Fibroblast of lung (primary cell): ENCODE measurements at regions not wholly inside any gene's neighbourhood (a gene's known extent, or its start where the extent isn't known, plus 50 kb on each side); places are given as distances from the start of the nearest gene placed in this dataset.

Experiments used
- DNase-seq, 2 donors: peaks; one replicate each; pipeline versions ENCODE4 v3.0.0 to v3.0.0-alpha.2; 2010; ENCODE audit warnings: low read depth in 2 of 2
- H2AFZ ChIP-seq: 2 replicates; pipeline ENCODE4 v1.5.1; 2012; ENCODE audit warnings: low read length, control low read depth, inconsistent platforms
- H3K27ac ChIP-seq: 2 replicates; pipeline ENCODE4 v1.5.1; 2011; ENCODE audit warnings: low read length, control low read depth; ENCODE audit not compliant: insufficient read depth
- H3K27me3 ChIP-seq: 2 replicates; pipeline ENCODE4 v1.5.1; 2011; ENCODE audit warnings: mild to moderate bottlenecking, low read length; ENCODE audit not compliant: control insufficient read depth, insufficient read depth
- H3K36me3 ChIP-seq: 2 replicates; pipeline ENCODE4 v1.5.1; 2011; ENCODE audit warnings: low read length; ENCODE audit not compliant: control insufficient read depth, insufficient read depth
- H3K4me1 ChIP-seq: 2 replicates; pipeline ENCODE4 v1.5.1; 2011; ENCODE audit warnings: low read length; ENCODE audit not compliant: control insufficient read depth, insufficient read depth; ENCODE audit errors: extremely low read depth
- H3K4me2 ChIP-seq: 2 replicates; pipeline ENCODE4 v1.5.1; 2011; ENCODE audit warnings: low read length, control low read depth; ENCODE audit not compliant: insufficient read depth; ENCODE audit errors: extremely low read depth
- H3K4me3 ChIP-seq, 4 experiments: fragments of 200-600 bp in 1 of 4; sonication (generic) in 1 of 4; replicated peaks in 1 of 4; 2 replicates each; pipeline ENCODE4 v1.5.1; 2011 to 2016; ENCODE audit warnings: low read length in 4 of 4, low read depth in 3 of 4, mild to moderate bottlenecking in 3 of 4, control low read depth in 2 of 4, inconsistent platforms in 1 of 4, mixed read lengths in 1 of 4; ENCODE audit not compliant: insufficient read depth in 1 of 4; ENCODE audit errors: control extremely low read depth in 1 of 4
- H3K79me2 ChIP-seq: 2 replicates; pipeline ENCODE4 v1.5.1; 2012; ENCODE audit warnings: mild to moderate bottlenecking, low read length, inconsistent platforms; ENCODE audit not compliant: control insufficient read depth, insufficient read depth
- H3K9ac ChIP-seq: 2 replicates; pipeline ENCODE4 v1.5.1; 2011; ENCODE audit warnings: mild to moderate bottlenecking, low read length, control low read depth; ENCODE audit not compliant: insufficient read depth
- H3K9me3 ChIP-seq: 2 replicates; pipeline ENCODE4 v1.5.1; 2012; ENCODE audit warnings: low read depth, low read length; ENCODE audit not compliant: control insufficient read depth, insufficient read depth
- H4K20me1 ChIP-seq: 2 replicates; pipeline ENCODE4 v1.5.1; 2011; ENCODE audit warnings: low read length; ENCODE audit not compliant: control insufficient read depth, insufficient read depth; ENCODE audit errors: extremely low read depth
- EZH2 ChIP-seq: IDR thresholded peaks from 2 replicates; pipeline ENCODE4 v1.5.1; 2012; ENCODE audit warnings: low read length, control low read depth, mild to moderate bottlenecking; ENCODE audit errors: missing control alignments
- TF ChIP-seq, protein P1 (sequence below), 2 donors: IDR thresholded peaks in 1 of 2; conservative IDR thresholded peaks in 1 of 2; 1 replicate in 1 of 2; 2 replicates in 1 of 2; pipeline ENCODE4 v1.5.1; 2011 to 2012; ENCODE audit warnings: low read length in 2 of 2, control low read depth in 1 of 2, inconsistent platforms in 1 of 2, low read depth in 1 of 2, mild to moderate bottlenecking in 1 of 2

DNA sequence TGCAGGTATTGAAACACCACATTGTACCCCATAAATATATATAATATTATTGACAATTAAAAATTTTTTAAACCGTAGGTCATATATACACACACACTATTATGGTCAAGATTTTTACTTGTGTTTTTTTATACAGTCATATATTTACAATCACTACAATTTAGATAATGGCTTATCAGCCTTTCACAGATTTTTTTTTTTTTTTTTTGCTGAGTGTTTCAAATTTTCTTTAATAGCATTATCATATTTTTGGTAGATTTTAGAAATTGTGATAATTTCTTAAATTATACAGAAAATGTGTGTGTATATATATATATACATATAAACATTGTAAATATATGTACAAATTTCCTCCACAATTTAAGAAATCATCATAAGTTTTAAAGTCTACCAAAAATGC is 68.6 kb upstream of the RGS2 start:
- H3K79me2 ChIP-seq: no peaks in the 10 kb centered on the region
- H3K9ac ChIP-seq: no peak overlapping the region
- no peak for TF ChIP-seq EZH2
- TF ChIP-seq, protein P1, sequence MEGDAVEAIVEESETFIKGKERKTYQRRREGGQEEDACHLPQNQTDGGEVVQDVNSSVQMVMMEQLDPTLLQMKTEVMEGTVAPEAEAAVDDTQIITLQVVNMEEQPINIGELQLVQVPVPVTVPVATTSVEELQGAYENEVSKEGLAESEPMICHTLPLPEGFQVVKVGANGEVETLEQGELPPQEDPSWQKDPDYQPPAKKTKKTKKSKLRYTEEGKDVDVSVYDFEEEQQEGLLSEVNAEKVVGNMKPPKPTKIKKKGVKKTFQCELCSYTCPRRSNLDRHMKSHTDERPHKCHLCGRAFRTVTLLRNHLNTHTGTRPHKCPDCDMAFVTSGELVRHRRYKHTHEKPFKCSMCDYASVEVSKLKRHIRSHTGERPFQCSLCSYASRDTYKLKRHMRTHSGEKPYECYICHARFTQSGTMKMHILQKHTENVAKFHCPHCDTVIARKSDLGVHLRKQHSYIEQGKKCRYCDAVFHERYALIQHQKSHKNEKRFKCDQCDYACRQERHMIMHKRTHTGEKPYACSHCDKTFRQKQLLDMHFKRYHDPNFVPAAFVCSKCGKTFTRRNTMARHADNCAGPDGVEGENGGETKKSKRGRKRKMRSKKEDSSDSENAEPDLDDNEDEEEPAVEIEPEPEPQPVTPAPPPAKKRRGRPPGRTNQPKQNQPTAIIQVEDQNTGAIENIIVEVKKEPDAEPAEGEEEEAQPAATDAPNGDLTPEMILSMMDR (conservative IDR thresholded peaks at IDR 0.05 in 1 of 2, IDR thresholded peaks at IDR 0.05 in 1 of 2; ENCODE audit: low read depth in 1 of 2, low read length in 2 of 2): no peak
- H3K27me3 ChIP-seq: no peaks in the 10 kb centered on the region
- H3K36me3 ChIP-seq: no peaks in the 10 kb centered on the region
- H3K4me2 ChIP-seq: no peak overlapping the region
- H4K20me1 ChIP-seq: no peaks in the 10 kb centered on the region
- no peak overlapping the region for H3K27ac ChIP-seq
- DNase-seq: no peak
- H3K4me1 ChIP-seq: no peaks in the 10 kb centered on the region
- no peak overlapping the region for H2AFZ ChIP-seq
- no peaks in the 10 kb centered on the region for H3K9me3 ChIP-seq
- no peak overlapping the region for H3K4me3 ChIP-seq

DNA sequence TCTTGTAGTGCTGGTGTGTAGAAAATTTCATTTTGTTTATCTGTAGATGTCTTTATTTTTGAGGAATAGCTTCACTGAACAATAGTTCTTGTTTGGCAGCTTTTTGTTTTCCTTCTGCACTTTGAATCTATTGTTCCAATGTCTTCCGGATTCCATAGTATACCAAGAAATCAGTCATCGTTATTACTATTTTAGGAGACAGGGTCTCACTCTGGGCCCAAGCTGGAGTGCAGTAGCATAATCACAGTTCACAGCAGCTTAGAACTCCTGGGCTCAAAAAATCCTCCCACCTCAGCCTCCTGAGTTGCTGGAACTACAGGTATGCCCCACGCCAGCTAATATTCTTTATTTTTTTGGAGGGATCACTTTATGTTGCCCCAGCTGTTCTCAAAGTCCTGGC is 67.7 kb upstream of the RGS2 start:
- H2AFZ ChIP-seq: no peak overlapping the region
- TF ChIP-seq EZH2: no peak
- TF ChIP-seq, protein P1 (conservative IDR thresholded peaks at IDR 0.05 in 1 of 2, IDR thresholded peaks at IDR 0.05 in 1 of 2; ENCODE audit: low read depth in 1 of 2, low read length in 2 of 2): no peak
- DNase-seq: no peak
- H3K79me2 ChIP-seq: no peaks in the 10 kb centered on the region
- no peaks in the 10 kb centered on the region for H3K36me3 ChIP-seq
- no peak overlapping the region for H3K4me2 ChIP-seq
- H3K9ac ChIP-seq: no peak overlapping the region
- no peaks in the 10 kb centered on the region for H4K20me1 ChIP-seq
- no peak overlapping the region for H3K4me3 ChIP-seq
- no peak overlapping the region for H3K27ac ChIP-seq
- no peaks in the 10 kb centered on the region for H3K27me3 ChIP-seq
- H3K9me3 ChIP-seq: no peaks in the 10 kb centered on the region
- no peaks in the 10 kb centered on the region for H3K4me1 ChIP-seq

DNA sequence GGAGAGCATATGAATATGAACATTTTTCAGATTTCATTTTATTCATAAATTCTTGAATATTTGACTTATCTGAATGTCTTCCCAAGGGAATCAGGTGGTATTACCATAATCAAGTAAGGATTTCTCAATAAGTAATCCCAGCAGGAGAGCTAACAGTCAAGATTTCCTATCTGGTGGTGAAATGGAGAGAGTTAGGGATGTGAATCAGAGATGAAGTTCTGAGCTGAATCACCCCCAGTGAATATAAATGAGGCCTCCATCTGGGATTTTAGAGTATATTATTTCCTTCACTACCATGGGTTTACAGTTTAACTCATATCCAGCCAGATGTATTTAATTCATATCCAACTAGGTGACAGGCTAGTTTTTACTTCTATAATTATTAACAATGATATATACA is 61.5 kb upstream of the RGS2 start:
- Histone ChIP-seq H2AFZ (no peak overlapping the region), H3K9me3 (no peaks in the 10 kb centered on the region), H3K4me2 (no peak overlapping the region), H3K79me2 (no peaks in the 10 kb centered on the region), H3K4me3 (no peak overlapping the region), H3K27me3 (no peaks in the 10 kb centered on the region), H3K9ac (no peak overlapping the region), H3K27ac (no peak overlapping the region), H3K4me1 (no peaks in the 10 kb centered on the region), H4K20me1 (no peaks in the 10 kb centered on the region), H3K36me3 (no peaks in the 10 kb centered on the region)
- DNase-seq: peak; percentile 12 to 66
- TF ChIP-seq, protein P1 (conservative IDR thresholded peaks at IDR 0.05 in 1 of 2, IDR thresholded peaks at IDR 0.05 in 1 of 2; ENCODE audit: low read depth in 1 of 2, low read length in 2 of 2): no peak
- no peak for TF ChIP-seq EZH2
